K562 (cell line): ENCODE measurements at regions not wholly inside any gene's neighbourhood (a gene's known extent, or its start where the extent isn't known, plus 50 kb on each side); places are given as distances from the start of the nearest gene placed in this dataset.

ENCODE experiments used
- ATAC-seq: fragments of 200-7000 bp; cut with Tn5 transposase; 3 replicates; pipeline ENCODE4 v1.9.1; 2020; ENCODE audit warnings: moderate library complexity
- BruUV-seq: library from RNA; stranded (reverse); fragments of 400-500 nt; replicated peaks from 2 replicates; lab custom pipeline; 2021; lab: Mats Ljungman, UMichigan
- CTCF ChIA-PET: fragments of 300-600 bp; formaldehyde crosslinking; extraction: SDS; loops from one replicate; lab custom pipeline; 2021; ENCODE audit warnings: low intra/inter-chr PET ratio; lab: Yijun Ruan, JAX
- POLR2A ChIA-PET: fragments of 300-600, 350-650 bp; sonication (Branson Sonifier 250); formaldehyde crosslinking; extraction: SDS; loops from one replicate; lab custom pipeline; 2021; ENCODE audit warnings: antibody characterized with exemption, inconsistent platforms; lab: Yijun Ruan, JAX
- DNase-seq, 4 experiments: peaks; one replicate each; pipeline versions ENCODE4 v3.0.0 to v3.0.0-alpha.2; 2011 to 2018; ENCODE audit warnings: low spot score in 3 of 4, mixed read lengths in 3 of 4; ENCODE audit errors: extremely low read depth in 1 of 4
- FAIRE-seq: peaks from 2 replicates; lab custom pipeline; 2011; peaks lifted over from hg19 to GRCh38; lab: Jason Lieb, UNC
- H2AFZ ChIP-seq: 2 replicates; pipeline ENCODE4 v1.6.0; 2011; ENCODE audit warnings: low read depth, low read length, control low read depth, inconsistent platforms
- H3K27ac ChIP-seq: fragments of 200-600 bp; 3 replicates; pipeline ENCODE4 v1.8.0; 2011; ENCODE audit warnings: low read depth, mild to moderate bottlenecking, control low read depth, inconsistent platforms, low read length, moderate library complexity, mixed read lengths; ENCODE audit errors: extremely low read depth
- H3K27me3 ChIP-seq, 2 experiments: fragments of 300-600 bp in 1 of 2; 2 replicates in 1 of 2; 3 replicates in 1 of 2; pipeline versions ENCODE4 v1.6.0 to v1.8.0; 2011; ENCODE audit warnings: inconsistent platforms in 2 of 2, low read length in 2 of 2, mild to moderate bottlenecking in 1 of 2, mixed read lengths in 1 of 2, moderate library complexity in 1 of 2; ENCODE audit not compliant: control insufficient read depth in 2 of 2, insufficient read depth in 2 of 2
- H3K36me3 ChIP-seq: fragments of 300-600 bp; 3 replicates; pipeline ENCODE4 v1.8.0; 2011; ENCODE audit warnings: mild to moderate bottlenecking, low read length, inconsistent platforms; ENCODE audit not compliant: control insufficient read depth, insufficient read depth
- H3K4me1 ChIP-seq, 2 experiments: fragments of 200-600 bp in 1 of 2; replicated peaks in 1 of 2; 2 replicates in 1 of 2; 3 replicates in 1 of 2; pipeline versions ENCODE4 v1.5.1 to v1.8.0; 2011; ENCODE audit warnings: inconsistent platforms in 2 of 2, low read length in 2 of 2, mild to moderate bottlenecking in 1 of 2, mixed read lengths in 1 of 2, moderate library complexity in 1 of 2; ENCODE audit not compliant: control insufficient read depth in 2 of 2, insufficient read depth in 2 of 2
- H3K4me2 ChIP-seq: 2 replicates; pipeline ENCODE4 v1.6.1; 2011; ENCODE audit warnings: low read length, control low read depth, inconsistent platforms, mixed read lengths; ENCODE audit not compliant: insufficient read depth
- H3K4me3 ChIP-seq: fragments of 200-600 bp; sonication (generic), shearing (Covaris generic); 2 replicates; pipeline ENCODE4 v1.5.1; 2016; ENCODE audit warnings: control low read depth, inconsistent platforms
- H3K79me2 ChIP-seq: fragments of 200-600 bp; 3 replicates; pipeline ENCODE4 v1.8.0; 2011; ENCODE audit warnings: low read length, inconsistent platforms; ENCODE audit not compliant: control insufficient read depth, insufficient read depth
- H3K9ac ChIP-seq, 2 experiments: 2 replicates each; pipeline versions ENCODE4 v1.6.0 to v1.6.1; 2011; ENCODE audit warnings: low read depth in 2 of 2, low read length in 2 of 2, control low read depth in 1 of 2, inconsistent platforms in 1 of 2, mild to moderate bottlenecking in 1 of 2, mixed read lengths in 1 of 2; ENCODE audit not compliant: insufficient read depth in 1 of 2
- H3K9me1 ChIP-seq: one replicate; pipeline ENCODE4 v1.6.0; 2011; ENCODE audit warnings: inconsistent platforms, mild to moderate bottlenecking, low read length, moderate library complexity; ENCODE audit not compliant: control insufficient read depth, insufficient read depth
- H3K9me3 ChIP-seq: replicated peaks from 2 replicates; pipeline ENCODE4 v1.5.1; 2011; ENCODE audit warnings: low read depth, low read length, inconsistent platforms; ENCODE audit not compliant: control insufficient read depth, insufficient read depth
- H4K20me1 ChIP-seq: replicated peaks from 2 replicates; pipeline ENCODE4 v1.6.1; 2011; ENCODE audit warnings: low read length, inconsistent platforms, mixed read lengths; ENCODE audit not compliant: control insufficient read depth, insufficient read depth
- CC2D1A ChIP-seq: fragments of 450-650 bp; IDR thresholded peaks from 2 replicates; pipeline ENCODE4 v1.6.1; 2017; ENCODE audit warnings: mild to moderate bottlenecking
- ETV6 ChIP-seq, 3 experiments: fragments of 150-350 bp in 1 of 3; sonication (generic) in 1 of 3; formaldehyde crosslinking in 1 of 3; IDR thresholded peaks; 2 replicates each; pipeline versions ENCODE4 v1.6.1 to v1.8.0; 2014 to 2022; ENCODE audit warnings: borderline replicate concordance in 2 of 3, low read depth in 2 of 3, antibody characterized with exemption in 1 of 3, low read length in 1 of 3, mild to moderate bottlenecking in 1 of 3, missing genetic modification reagents in 1 of 3
- RFX1 ChIP-seq: fragments of 450-650 bp; IDR thresholded peaks from 2 replicates; pipeline ENCODE4 v1.6.1; 2016; ENCODE audit warnings: mild to moderate bottlenecking, moderate library complexity
- THRAP3 ChIP-seq: fragments of 450-650 bp; IDR thresholded peaks from 2 replicates; pipeline ENCODE4 v1.6.1; 2016; ENCODE audit warnings: mild to moderate bottlenecking, inconsistent platforms, borderline replicate concordance
- ZNF124 ChIP-seq: sonication (generic); formaldehyde crosslinking; IDR thresholded peaks from 2 replicates; pipeline ENCODE4 v1.8.1; 2022; ENCODE audit warnings: missing genetic modification reagents
- WGBS: fragments of 100-300 bp; shearing (Covaris generic); methylation state at CpG from one replicate; pipeline ENCODE4 v1.1.6; 2016; ENCODE audit warnings: low coverage, mixed read lengths; ENCODE audit not compliant: insufficient coverage; ENCODE audit errors: missing lambda C conversion rate; 5-methylcytosine and 5-hydroxymethylcytosine counted together
- in situ Hi-C: fragments of 300-500 bp; cut with MboI; formaldehyde crosslinking; loops from 4 replicates; pipeline ENCODE4 v1.15.0; 2018; ENCODE audit warnings: inconsistent platforms, mixed read lengths
- intact Hi-C: fragments of 100-400 bp; cut with micrococcal nuclease; formaldehyde crosslinking; loops from 2 replicates; pipeline ENCODE4 v1.14.2; 2022
- TF ChIP-seq, protein P1 (sequence below): sonication (generic); formaldehyde crosslinking; IDR thresholded peaks from 2 replicates; pipeline ENCODE4 v1.8.1; 2023; ENCODE audit warnings: mild to moderate bottlenecking, missing genetic modification reagents

DNA sequence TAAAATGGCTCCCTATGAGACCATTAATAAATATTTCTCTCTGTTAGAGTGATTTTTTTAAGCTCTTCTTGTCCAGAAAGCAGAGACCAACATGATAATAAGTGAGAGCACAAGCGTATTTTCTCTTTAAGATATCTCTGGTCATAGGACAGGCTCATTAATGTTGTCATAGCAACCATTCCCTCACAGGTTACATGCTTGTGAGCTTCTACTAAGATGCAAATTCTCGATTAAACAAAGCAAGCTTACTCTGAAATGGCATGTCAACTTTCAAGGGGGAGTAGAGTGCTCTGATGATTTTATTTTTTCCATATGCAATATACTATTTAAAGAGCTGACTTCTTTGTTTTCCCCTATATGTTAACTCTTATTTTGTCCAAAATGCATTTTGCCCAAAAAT is 487.2 kb upstream of the LCORL start:
- no peaks in the 10 kb centered on the region for H4K20me1 ChIP-seq
- no peak overlapping the region for H3K9ac ChIP-seq
- no peaks in the 10 kb centered on the region for H3K9me1 ChIP-seq
- FAIRE-seq (no peak), DNase-seq (no peak), ATAC-seq (no peak)
- H3K79me2 ChIP-seq: no peaks in the 10 kb centered on the region
- H3K9me3 ChIP-seq: no peaks in the 10 kb centered on the region; the same call in 1 of the 2 replicates
- no peak overlapping the region for H2AFZ ChIP-seq
- in situ Hi-C loops (no loop called here), intact Hi-C loops (no loop called here)
- CTCF ChIA-PET: no interaction called here
- H3K36me3 ChIP-seq: no peaks in the 10 kb centered on the region
- H3K4me2 ChIP-seq: no peak overlapping the region
- WGBS: 0% methylated on average over 2 of the region's 2 CpGs
- POLR2A ChIA-PET: no interaction called here
- H3K27me3 ChIP-seq: no peaks in the 10 kb centered on the region
- no TSS peak for BruUV-seq
- no peaks in the 10 kb centered on the region for H3K4me1 ChIP-seq
- no peak for TF ChIP-seq ZNF124 (CRISPR knock-in tag)
- TF ChIP-seq CC2D1A: no peak
- TF ChIP-seq THRAP3: no peak
- peak; percentile 42 for TF ChIP-seq RFX1
- no peak for TF ChIP-seq ETV6 (IDR thresholded peaks at IDR 0.05; ENCODE audit: borderline replicate concordance in 1 of 2, low read depth in 2 of 2, low read length in 1 of 2)
- TF ChIP-seq ETV6 (CRISPR knock-in tag; IDR thresholded peaks at IDR 0.05; ENCODE audit: borderline replicate concordance): no peak
- TF ChIP-seq, protein P1, sequence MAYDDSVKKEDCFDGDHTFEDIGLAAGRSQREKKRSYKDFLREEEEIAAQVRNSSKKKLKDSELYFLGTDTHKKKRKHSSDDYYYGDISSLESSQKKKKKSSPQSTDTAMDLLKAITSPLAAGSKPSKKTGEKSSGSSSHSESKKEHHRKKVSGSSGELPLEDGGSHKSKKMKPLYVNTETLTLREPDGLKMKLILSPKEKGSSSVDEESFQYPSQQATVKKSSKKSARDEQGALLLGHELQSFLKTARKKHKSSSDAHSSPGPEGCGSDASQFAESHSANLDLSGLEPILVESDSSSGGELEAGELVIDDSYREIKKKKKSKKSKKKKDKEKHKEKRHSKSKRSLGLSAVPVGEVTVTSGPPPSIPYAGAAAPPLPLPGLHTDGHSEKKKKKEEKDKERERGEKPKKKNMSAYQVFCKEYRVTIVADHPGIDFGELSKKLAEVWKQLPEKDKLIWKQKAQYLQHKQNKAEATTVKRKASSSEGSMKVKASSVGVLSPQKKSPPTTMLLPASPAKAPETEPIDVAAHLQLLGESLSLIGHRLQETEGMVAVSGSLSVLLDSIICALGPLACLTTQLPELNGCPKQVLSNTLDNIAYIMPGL: no peak
- H3K4me3 ChIP-seq: no peak overlapping the region
- H3K27ac ChIP-seq: no peak overlapping the region
